HS-27A (cell line): ENCODE measurements at regions not wholly inside any gene's neighbourhood (a gene's known extent, or its start where the extent isn't known, plus 50 kb on each side); places are given as distances from the start of the nearest gene placed in this dataset.
"Not testable (repeated sequence)": the region's sequence is repeated elsewhere in the genome, so short reads cannot be mapped to it uniquely, and the experiment has no call there.

ENCODE experiments used
- DNase-seq: peaks from one replicate; pipeline ENCODE4 v3.0.0-alpha.2; 2012; ENCODE audit warnings: low read depth, missing footprints

DNA sequence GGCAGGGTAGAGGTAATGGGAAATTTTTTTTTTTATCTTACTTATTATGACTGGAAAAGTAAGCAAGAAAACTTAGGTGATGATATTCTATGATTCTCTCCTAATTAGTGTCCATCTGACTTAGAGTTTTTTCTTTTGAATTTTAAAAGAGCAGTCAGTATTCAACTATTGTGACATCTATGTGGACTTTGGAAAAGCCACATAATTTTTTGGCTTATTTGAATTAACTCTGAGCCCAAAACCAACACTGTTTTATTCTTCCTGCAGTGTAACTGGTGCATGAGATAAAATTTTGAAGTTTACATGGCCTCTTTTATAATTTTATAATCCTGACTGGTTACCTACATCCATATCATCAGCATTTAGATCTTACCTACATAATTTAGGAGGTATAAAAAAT, 619.7 kb downstream of the EPM2A start:
- DNase-seq, result no peak

DNA sequence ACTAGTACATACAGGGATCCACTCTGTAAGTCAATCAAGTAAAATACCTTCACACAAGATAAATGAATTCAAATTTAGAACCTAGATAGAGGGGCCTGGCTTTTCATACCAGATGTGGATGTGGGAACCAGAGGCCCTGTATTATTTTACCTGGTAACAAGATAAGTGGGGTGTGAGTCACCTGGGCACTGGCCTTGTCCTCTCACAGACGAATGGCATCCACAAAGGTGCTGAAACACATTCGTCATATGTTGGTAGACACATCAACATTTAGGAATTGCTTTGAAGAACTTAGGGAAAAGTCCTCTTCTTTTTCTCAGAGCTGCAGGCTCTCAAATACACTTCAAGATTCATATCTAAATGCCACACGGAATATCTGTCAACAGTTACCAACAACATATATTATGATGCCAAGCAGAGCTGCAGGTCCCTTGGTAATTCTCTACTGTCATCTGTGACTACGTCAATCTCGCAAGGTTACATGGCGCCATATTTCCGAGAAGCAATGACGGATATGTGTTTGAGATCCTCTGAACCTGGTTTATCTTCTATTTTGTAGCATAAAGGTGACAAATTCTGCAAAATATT, 618.6 kb downstream of the EPM2A start:
- DNase-seq, result no peak

DNA sequence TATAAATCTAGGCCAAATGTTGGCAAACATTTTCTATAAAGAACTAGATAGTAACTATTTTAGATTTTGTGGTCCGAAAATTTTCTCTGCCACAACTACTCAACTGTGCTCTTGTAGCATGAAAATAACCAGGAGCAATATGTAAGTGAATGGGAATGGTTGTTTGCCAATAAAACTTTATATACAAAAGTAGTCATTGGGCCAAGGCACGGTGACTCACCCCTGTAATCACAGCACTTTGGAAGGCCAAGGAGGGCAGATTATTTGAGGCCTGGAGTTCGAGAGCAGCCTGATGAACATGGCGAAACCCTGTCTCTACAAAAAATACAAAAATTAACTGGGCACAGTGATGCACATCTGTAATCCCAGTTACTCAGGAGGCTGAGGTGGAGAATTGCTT, 617.1 kb downstream of the EPM2A start:
- DNase-seq, result no peak

DNA sequence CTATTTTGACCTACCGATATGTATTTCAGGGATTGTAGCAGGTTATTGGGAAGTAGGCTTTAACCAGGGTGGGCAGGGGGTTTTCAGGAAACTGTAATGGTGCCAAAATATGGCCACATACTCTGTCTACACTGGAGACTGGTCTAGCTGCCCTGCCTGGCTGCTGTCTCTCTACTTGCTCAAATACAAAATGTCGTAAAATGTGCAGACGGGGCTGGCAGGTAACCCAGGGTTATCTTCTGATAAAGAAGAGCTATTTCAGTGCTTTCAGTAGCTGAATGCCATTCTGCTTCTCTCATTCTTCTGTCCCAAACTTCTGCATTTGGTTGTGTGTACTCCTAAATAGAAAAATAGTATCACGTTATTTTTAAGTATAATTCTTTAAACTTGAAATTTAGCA, 616.2 kb downstream of the EPM2A start:
- DNase-seq, result no peak

DNA sequence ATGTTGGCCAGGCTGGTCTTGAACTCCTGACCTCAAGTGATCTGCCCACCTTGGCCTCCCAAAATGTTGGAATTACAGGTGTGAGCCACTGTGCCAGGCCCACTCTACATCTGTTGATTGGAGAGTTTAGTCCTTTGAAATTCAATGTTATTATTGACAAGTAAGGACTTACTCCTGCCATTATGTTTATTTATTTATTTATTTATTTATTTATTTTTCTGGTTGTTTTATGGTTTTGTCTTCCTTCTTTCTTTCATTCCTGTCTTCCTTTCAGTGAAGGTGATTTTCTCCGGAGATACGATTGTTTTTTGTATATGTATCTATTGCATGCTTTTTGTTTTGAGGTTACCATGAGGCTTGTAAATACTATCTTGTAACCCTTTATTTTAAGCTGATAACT, 602.6 kb downstream of the EPM2A start:
- no peak for DNase-seq

DNA sequence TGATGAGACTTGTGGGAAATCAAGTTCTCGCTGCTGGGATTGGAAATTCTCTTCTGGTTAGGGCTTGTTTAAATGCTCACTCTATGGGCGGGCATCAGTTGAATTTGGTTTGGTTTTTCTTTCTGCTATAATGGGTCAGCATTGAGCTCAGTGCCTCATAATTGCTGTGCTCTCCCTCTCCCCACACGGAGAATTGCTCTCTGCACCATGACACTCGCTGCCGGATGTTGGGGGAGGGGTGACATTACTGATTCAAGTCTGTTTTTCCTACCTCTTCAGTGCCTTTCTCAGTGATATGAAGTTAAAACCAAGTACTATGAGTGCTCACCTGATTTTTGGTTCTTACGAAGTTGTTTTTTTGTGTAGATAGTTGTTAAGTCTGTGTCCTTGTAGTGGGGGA, 599.6 kb downstream of the EPM2A start:
- no peak for DNase-seq

DNA sequence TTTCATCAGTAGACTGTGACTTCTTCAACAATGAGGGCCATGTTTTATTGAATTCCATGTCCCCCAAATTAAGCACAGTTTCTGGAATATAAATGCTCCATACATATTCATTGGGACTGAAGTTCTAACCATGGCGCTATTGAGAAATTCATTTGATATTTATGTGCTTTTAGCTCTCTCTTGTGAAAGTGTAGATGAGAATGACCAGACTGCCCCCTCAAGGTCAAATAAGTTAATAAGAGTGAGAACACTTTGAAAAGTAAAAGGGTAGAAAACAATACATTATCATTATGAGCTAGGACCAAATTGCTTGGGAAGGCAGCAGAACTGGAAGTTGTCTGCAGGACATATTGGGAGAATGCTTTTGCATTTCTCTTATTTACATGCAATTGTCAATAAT, 597.9 kb downstream of the EPM2A start:
- DNase-seq, result no peak

DNA sequence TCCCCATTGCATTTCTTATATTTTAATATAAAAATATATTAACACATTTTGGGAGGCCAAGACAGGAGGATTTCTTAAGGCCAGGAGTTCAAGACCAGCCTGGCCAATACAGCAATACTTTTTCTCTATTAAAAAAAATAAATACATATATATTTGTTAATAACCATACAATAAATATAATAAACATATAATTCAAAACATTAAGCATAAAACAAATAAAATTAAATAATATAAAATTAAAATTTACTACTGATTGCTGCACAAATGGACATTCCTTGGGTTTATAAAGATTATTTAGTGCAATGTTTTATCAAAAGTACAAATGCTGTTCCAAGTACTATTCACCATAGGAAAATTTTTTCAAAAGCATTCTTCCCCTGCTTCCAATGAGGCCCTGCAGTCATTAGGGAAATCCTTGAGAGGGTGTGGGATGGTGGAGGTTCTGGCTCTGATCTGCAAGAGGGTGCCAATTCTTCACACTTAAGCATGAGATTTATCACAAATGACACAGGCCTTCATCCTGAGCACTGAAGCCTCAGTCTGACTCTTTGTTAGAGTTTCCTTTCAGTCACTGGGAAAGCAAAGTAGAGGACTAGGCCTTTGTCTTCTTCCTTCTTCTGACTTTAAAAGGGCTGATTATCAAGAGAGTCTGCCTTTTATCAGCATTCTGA, 596.7 kb downstream of the EPM2A start:
- no peak for DNase-seq

DNA sequence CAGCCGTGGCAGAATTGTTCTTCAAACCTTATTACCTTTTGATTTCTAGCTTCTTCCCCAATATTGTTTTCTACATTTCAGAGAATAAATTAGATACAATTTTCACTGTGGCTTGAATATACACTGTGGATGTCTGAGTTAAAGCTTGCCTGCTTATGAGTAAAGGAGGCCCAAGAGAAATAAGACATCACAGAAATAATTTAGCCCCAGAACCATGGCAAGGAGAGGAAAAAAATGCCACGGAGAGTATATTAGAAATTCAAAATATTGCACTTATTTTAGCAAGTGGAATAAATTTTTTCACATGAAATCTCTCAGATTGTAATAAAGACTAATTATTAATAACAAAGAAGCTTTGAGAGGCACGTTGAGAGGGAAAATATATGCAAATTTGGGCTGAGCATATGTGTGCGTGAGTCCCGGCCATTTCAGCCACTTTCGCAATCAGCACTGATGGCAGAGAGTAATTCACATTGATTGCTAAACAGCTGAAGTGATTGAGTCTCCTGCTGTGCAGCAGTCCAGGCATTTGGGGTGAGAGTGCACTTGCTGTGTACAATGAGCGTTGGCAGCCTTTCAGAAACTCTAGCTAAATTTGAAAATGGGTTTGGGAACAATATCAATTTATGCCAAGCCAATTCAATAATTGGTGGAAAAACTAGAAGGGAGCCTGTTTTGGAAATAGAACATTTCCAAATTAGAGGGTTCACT, 596.0 kb downstream of the EPM2A start:
- DNase-seq, result no peak

DNA sequence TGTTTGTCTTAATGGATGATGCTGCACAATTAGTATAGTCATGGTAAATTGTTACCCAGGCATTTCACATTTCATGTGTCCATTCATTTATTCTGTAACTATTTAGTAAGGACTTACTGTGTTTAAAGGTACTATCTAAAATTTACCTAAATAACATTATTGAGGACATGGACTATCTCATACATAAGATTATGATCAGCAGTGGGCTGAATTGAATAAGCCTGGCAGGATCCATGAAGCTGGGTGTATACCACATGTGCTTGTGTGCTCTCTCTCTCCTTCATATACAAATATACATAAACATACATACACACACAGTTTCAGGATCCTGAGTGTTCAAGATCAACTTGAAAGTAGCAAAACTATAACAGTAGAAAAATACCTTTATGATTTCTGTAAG, 595.4 kb downstream of the EPM2A start:
- no peak for DNase-seq

DNA sequence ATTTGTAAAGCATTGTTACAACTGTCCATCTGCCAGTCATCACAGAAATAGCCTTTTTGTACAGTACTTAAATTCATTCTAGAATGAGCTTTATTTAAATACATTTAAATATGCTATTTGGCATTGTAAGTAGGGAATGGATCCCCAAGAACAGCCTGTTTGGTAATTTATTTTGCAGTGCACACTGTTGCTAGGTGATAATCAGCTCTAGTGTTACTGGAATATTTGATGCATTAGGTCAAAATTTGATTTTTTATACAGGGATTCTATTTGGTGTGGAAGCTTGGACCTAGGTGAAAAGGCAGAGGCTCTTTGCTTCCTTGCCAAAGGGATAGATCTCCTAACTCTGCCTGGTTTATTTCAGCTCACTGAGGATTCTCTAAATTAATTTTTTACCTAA, 593.7 kb downstream of the EPM2A start:
- DNase-seq, result no peak

DNA sequence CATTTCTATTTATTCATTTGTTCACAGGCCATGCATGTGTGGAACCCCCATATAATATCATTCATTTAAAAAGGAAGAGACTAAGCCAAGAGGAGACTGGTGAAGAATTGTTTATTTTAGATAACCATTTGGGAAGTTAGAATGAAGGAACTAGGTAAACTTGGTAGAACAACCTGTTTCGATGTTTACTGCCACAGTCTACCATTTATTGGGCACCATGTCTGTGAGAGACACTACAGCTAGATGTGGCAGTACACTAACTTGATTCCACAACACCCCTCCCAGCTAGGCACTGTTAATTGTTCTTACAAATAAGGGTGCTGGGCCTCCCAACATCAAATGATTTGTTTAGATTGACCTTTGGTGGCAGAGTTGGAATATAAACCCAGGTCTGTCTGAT, 592.4 kb downstream of the EPM2A start:
- DNase-seq, result no peak

DNA sequence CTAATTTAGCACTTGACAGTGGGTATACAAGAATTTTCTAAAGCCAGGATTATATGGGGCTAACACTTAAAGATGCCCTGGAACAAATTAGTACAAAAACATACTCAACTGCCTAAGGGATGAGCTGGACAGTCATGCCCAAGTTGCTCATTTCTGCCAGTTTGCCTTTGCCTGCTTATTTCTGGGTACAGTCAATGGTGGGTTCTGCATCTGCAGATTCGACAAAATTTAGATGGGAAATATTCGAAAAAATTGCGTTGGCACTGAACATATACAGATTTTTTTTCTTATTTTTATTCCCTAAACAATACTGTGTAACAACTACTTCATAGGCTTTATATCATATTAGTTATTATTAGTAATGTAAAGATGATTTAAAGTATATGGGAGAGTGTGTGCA, 591.9 kb downstream of the EPM2A start:
- no peak for DNase-seq

DNA sequence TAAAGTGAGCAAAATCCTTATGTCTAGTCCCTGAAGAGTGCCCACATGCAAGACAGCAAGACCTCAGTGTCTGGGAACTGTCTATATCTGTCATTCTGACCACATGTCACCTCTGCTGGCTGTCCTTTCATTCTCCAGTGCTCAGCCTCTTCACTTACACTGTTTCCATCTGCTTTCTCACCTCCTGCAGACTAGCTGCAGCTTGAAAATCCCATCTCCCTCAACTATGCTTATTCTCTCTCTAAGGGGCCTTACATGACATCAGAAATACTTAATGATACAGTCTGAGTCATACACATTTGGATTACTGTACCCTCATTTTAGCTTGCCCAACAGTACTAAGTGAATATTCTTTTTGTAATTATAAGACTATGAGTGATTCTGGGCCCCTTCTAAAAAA, 587.8 kb downstream of the EPM2A start:
- DNase-seq, result no peak

DNA sequence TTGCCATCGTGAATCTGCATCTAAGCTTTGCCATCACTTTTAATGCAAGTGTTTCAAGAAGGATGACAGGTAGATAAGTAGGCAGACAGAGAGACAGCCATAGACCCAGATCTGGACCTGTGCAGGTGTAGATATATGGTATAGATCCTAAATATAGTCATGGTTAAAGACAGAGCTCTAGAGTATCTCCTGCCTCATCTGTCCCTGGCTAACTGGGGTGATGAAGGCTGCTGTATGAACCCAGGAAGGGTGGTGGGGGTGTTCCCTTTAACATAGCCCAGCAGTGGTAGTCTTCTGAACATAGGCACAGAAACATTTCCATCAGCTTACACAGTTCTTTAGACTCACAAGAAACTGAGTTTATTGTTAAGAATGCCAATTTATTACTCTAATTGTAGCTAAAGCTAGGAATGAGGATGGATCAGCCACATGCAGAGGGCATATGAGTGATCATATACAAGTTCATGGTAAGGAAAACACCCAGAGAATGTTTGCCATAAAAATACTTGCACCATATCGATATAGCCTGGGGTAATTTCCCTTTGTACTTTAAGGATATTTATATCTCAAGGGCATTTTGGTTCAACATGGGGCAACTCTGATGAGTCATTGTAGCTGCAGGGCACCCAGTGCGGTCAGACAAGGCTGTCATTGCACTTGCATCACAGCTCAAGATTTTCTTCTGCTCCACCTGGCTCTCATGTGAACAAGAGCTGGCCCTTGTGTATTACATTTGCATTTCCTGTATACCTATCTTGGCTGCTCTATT, 587.2 kb downstream of the EPM2A start:
- DNase-seq, result peak; percentile 48

DNA sequence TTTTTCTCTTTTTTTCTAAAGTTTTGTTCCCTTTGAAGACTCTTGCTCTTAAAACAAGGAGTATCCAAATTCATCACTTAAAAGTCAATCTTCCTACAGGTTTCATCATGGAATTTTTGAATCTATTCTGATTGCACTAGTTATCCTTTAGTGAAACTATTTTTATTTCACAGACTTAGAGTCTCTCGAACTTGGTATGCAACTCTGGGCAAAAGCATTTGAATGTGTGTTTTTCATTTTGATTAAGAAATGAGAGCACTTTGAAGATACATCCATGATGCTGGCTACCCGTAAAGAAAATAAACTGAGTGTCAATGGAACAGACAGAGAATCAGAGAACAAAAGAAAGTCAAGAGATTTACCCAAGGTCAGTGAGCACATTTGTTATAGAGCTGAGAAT, 586.5 kb downstream of the EPM2A start:
- DNase-seq, result no peak

DNA sequence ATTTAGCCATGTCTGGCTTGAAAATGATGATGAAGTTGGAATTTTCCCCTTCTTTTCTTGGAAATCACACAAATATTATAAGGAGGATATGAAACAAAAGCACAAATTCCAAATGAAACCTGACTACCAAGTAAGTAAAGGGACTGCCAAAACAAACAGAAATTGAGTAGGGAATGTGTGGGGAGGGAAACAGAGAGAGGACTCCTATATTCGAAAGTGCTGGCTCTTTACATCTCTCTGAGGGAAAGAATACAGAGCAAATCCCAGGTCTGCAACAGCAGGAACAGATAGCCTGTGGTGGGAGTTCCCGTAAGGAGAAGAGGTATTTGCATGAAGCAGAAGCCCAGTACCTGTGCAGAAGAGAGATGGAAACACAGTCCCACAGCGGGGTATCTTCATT, 583.7 kb downstream of the EPM2A start:
- no peak for DNase-seq

DNA sequence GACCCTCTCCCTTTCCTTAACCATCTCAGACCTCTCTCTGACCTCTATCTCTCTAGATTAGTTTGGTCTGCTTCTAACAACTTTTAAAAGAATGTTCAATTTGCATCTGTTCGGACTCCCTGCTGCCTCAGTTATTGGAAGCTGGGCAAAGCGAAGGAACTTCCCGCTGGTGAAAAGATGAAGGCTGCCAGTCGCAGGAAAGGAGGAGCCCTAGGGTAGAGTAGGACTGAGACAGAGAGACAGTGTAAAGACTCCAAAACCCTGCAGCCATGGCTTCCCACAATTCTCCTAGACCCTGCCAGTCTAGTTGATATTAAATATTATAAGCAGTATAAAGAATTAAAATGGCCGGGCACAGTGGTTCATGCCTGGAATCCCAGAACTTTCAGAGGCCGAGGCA, 581.8 kb downstream of the EPM2A start:
- no peak for DNase-seq

DNA sequence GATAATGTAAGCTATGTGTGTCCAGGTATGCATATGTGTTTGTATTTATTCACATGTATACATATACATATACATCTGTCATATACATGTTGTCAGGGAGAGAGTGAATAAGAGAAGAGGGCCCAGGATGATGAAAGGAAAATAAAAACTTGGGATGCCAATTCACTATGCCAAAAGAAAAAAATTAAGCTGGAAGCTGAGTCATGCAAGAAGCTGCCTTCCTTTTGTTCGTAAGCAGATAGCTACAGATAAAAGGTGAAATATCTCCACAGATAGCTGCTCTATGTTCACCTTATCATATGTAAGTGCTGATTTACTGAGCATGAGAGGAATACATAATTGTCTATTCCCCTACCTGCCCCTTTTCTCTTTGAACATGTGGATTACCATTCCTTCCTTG, 579.9 kb downstream of the EPM2A start:
- no peak for DNase-seq

DNA sequence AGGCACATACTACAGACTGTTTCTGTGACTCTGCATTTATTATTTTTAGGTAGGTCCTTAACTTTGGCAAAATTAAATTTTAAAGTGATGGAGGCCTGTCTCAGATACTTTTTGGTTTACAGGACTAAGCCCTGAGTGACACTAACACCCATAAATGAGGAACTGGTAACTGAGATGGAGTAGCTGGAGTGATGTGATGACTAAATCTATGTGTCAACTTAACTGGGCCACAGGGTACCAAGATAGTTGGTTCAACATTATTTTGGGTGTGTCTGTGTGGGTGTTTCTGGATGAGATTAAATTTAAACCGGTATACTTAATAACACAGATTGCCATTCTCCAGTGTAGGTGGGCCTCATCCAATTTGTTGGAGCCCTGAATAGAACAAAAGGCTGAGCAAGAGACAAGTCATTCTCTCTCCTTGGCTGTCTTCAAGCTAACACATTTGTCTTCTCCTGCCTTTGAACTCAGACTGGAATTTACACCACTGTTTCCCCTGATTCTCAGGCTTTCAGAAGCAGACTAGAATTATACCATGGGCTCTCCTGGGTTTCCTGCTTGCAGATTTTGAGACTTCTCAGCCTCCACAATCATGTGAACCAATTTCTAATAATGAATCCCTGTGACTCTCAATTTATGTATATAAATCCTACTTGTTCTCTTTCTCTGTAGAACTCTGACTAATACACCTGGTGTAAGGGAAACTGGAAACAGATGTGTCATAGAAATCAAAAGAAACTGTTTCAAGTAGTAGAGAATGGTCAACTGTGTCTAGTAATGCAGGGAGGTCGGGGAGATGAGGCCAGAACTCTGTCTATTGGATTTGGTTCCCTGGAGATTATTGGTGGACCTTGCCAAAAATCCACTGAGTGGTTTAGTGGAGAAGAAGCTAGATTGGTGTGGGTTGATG, 579.2 kb downstream of the EPM2A start:
- DNase-seq, result no peak

DNA sequence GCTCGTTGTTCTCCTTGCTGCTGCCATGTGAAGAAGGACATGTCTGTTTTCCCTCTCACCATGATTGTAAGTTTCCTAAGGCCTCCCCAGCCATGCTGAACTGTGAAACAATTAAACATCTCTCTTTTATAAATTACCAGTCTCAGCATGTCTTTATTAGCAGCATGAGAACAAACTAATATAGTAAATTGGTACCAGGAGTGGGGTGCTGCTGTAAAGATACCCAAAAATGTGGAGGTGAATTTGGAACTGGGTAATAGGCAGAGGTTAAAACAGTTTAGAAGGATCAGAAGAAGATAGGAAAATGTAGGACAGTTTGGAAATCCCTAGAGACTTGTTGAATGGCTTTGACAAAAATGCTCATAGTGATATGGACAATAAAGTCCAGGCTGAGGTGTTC, 576.7 kb downstream of the EPM2A start:
- DNase-seq, result not testable (repeated sequence)

DNA sequence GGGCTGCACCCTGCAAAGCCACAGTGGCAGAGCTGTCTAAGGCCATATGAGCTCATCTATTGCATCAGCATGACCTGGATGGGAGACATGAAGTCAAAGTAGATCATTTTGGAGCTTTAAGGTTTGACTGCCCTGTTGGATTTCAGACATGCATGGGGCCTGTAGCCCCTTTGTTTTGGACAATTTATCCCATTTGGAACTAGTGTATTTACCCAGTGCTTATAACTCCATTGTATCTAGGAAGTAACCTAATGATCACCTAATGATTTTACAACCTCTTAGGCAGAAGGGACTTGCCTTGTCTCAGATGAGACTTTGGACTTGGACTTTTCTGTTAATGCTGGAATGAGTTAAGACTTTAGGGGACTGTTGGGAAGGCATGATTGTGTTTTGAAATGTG, 575.4 kb downstream of the EPM2A start:
- no peak for DNase-seq
